GM23248 (cell line): ENCODE measurements at regions not wholly inside any gene's neighbourhood (a gene's known extent, or its start where the extent isn't known, plus 50 kb on each side); places are given as distances from the start of the nearest gene placed in this dataset.
"Not testable (repeated sequence)": the region's sequence is repeated elsewhere in the genome, so short reads cannot be mapped to it uniquely, and the experiment has no call there.

Experiments
- DNase-seq: peaks from one replicate; pipeline ENCODE4 v3.0.0-alpha.2; 2015
- H2AFZ ChIP-seq: fragments of 200-600 bp; sonication (generic); 2 replicates; pipeline ENCODE4 v1.6.1; 2016; ENCODE audit warnings: antibody characterized with exemption
- H3F3A ChIP-seq: fragments of 200-600 bp; sonication (generic); 2 replicates; pipeline ENCODE4 v1.6.1; 2016; ENCODE audit warnings: mild to moderate bottlenecking, antibody characterized with exemption, mixed run types; ENCODE audit not compliant: insufficient read depth
- H3K27ac ChIP-seq: fragments of 200-600 bp; sonication (generic); 2 replicates; pipeline ENCODE4 v1.5.1; 2016; ENCODE audit warnings: mild to moderate bottlenecking
- H3K27me3 ChIP-seq: fragments of 200-600 bp; sonication (generic); replicated peaks from 2 replicates; pipeline ENCODE4 v1.6.1; 2016; ENCODE audit warnings: mild to moderate bottlenecking; ENCODE audit not compliant: insufficient read depth
- H3K36me3 ChIP-seq: fragments of 200-600 bp; sonication (generic); 2 replicates; pipeline ENCODE4 v1.6.1; 2016; ENCODE audit warnings: low read depth, mild to moderate bottlenecking
- H3K4me1 ChIP-seq: fragments of 200-600 bp; sonication (generic); 2 replicates; pipeline ENCODE4 v1.6.1; 2016; ENCODE audit warnings: mild to moderate bottlenecking; ENCODE audit not compliant: insufficient read depth
- H3K4me2 ChIP-seq: fragments of 200-600 bp; sonication (generic); one replicate; pipeline ENCODE4 v1.6.1; 2016; ENCODE audit warnings: mild to moderate bottlenecking; ENCODE audit not compliant: unreplicated experiment
- H3K4me3 ChIP-seq: fragments of 200-600 bp; sonication (generic); 2 replicates; pipeline ENCODE4 v1.5.1; 2016; ENCODE audit warnings: mild to moderate bottlenecking
- H3K79me2 ChIP-seq: fragments of 200-600 bp; sonication (generic); 2 replicates; pipeline ENCODE4 v1.6.1; 2016; ENCODE audit warnings: mild to moderate bottlenecking; ENCODE audit not compliant: insufficient read depth
- H3K9ac ChIP-seq: fragments of 200-600 bp; sonication (generic); 2 replicates; pipeline ENCODE4 v1.6.1; 2016; ENCODE audit warnings: mild to moderate bottlenecking
- H3K9me2 ChIP-seq: fragments of 200-600 bp; sonication (generic); 2 replicates; pipeline ENCODE4 v1.6.1; 2016; ENCODE audit warnings: mixed run types, mild to moderate bottlenecking, moderate library complexity; ENCODE audit not compliant: insufficient read depth
- H3K9me3 ChIP-seq: fragments of 200-600 bp; sonication (generic); one replicate; pipeline ENCODE4 v1.6.1; 2017; ENCODE audit warnings: low read depth
- H4K20me1 ChIP-seq: fragments of 200-600 bp; sonication (generic); 2 replicates; pipeline ENCODE4 v1.6.0; 2016; ENCODE audit not compliant: insufficient read depth
- EZH2 ChIP-seq: fragments of 200-600 bp; sonication (generic); IDR thresholded peaks from 2 replicates; pipeline ENCODE4 v1.6.1; 2018; ENCODE audit warnings: antibody characterized with exemption, mild to moderate bottlenecking; ENCODE audit not compliant: insufficient read depth, poor library complexity, severe bottlenecking
- EZH2phosphoT487 ChIP-seq: fragments of 200-600 bp; sonication (generic); IDR thresholded peaks from 2 replicates; pipeline ENCODE4 v1.6.1; 2018; ENCODE audit warnings: antibody characterized with exemption, moderate library complexity, mild to moderate bottlenecking, low read depth; ENCODE audit not compliant: insufficient read depth
- WGBS, 2 experiments: methylation state at CpG; one replicate each; pipeline ENCODE4 v1.1.6; 2015 to 2017; ENCODE audit warnings: low lambda C conversion rate in 2 of 2, low coverage in 1 of 2; ENCODE audit errors: missing lambda C conversion rate in 2 of 2; 5-methylcytosine and 5-hydroxymethylcytosine counted together
- in situ Hi-C: fragments of 300-500 bp; cut with MboI; formaldehyde crosslinking; loops from 2 replicates; pipeline ENCODE4 v1.15.0; 2020

- 4% methylated on average over 5 of the region's 5 CpGs for WGBS, 2 experiments
- no peak overlapping the region; the same call in 1 of the 2 replicates for H3K9ac ChIP-seq
- peak; percentile 93 for DNase-seq
- in situ Hi-C loops, result no loop called here
- H3F3A ChIP-seq, result peaks cover 6% of the 10 kb centered on the region; the same call in 1 of the 2 replicates
- H3K4me3 ChIP-seq, result no peak overlapping the region
- peaks cover 10% of the 10 kb centered on the region for H3K4me1 ChIP-seq
- no peaks in the 10 kb centered on the region for H3K79me2 ChIP-seq
- H3K4me2 ChIP-seq, result no peak overlapping the region
- H3K27me3 ChIP-seq, result no peaks in the 10 kb centered on the region
- H3K27ac ChIP-seq, result peak overlapping the region; percentile 73
- TF ChIP-seq EZH2phosphoT487 (no peak), EZH2 (no peak)
- H4K20me1 ChIP-seq, result no peaks in the 10 kb centered on the region
- no peaks in the 10 kb centered on the region for H3K9me2 ChIP-seq
- H2AFZ ChIP-seq, result no peak overlapping the region
- no peaks in the 10 kb centered on the region for H3K36me3 ChIP-seq
- H3K9me3 ChIP-seq, result no peaks in the 10 kb centered on the region
Observed at GRCh38 chrX:44785652-44786051, 58.2 kb upstream of the DUSP21 start.

GRCh38 chrX:44784241-44784640 lies 59.6 kb upstream of the DUSP21 start:
- Histone ChIP-seq H3K79me2 (no peaks in the 10 kb centered on the region), H3K9me2 (no peaks in the 10 kb centered on the region), H3F3A (peaks cover 6% of the 10 kb centered on the region; the same call in 1 of the 2 replicates), H2AFZ (no peak overlapping the region), H3K4me2 (no peak overlapping the region), H3K27me3 (no peaks in the 10 kb centered on the region), H3K9me3 (no peaks in the 10 kb centered on the region), H3K36me3 (no peaks in the 10 kb centered on the region), H3K9ac (no peak overlapping the region), H3K27ac (peak overlapping the region; percentile 27), H4K20me1 (no peaks in the 10 kb centered on the region), H3K4me1 (peaks cover 10% of the 10 kb centered on the region), H3K4me3 (no peak overlapping the region)
- peak; percentile 60 for DNase-seq
- WGBS, 2 experiments, result 18% methylated on average over 2 of the region's 2 CpGs; no CpG with 5 or more reads in 1 of the 2 experiments
- no peak for TF ChIP-seq EZH2phosphoT487
- no peak for TF ChIP-seq EZH2
- in situ Hi-C loops, result no loop called here

GRCh38 chrX:44778254-44778653 lies 65.6 kb upstream of the DUSP21 start:
- WGBS, 2 experiments, result 76 to 80% methylated on average over 5 to 7 of the region's 7 CpGs
- no peaks in the 10 kb centered on the region for H3K79me2 ChIP-seq
- in situ Hi-C loops, result no loop called here
- H2AFZ ChIP-seq, result no peak overlapping the region
- H3K9me2 ChIP-seq, result no peaks in the 10 kb centered on the region
- DNase-seq, result no peak
- H3K4me3 ChIP-seq, result no peak overlapping the region
- H3K4me1 ChIP-seq, result no peaks in the 10 kb centered on the region
- H3F3A ChIP-seq, result no peaks in the 10 kb centered on the region
- no peak overlapping the region for H3K4me2 ChIP-seq
- no peaks in the 10 kb centered on the region for H4K20me1 ChIP-seq
- no peak overlapping the region for H3K27ac ChIP-seq
- TF ChIP-seq EZH2 (no peak), EZH2phosphoT487 (no peak)
- H3K36me3 ChIP-seq, result no peaks in the 10 kb centered on the region
- H3K9me3 ChIP-seq, result no peaks in the 10 kb centered on the region
- no peak overlapping the region for H3K9ac ChIP-seq
- no peaks in the 10 kb centered on the region for H3K27me3 ChIP-seq

- H3K9ac ChIP-seq, result no peak overlapping the region
- no peak overlapping the region for H3K4me3 ChIP-seq
- no peak overlapping the region for H3K27ac ChIP-seq
- H4K20me1 ChIP-seq, result no peaks in the 10 kb centered on the region
- H3K4me2 ChIP-seq, result no peak overlapping the region
- no peaks in the 10 kb centered on the region for H3K9me2 ChIP-seq
- no peaks in the 10 kb centered on the region for H3K36me3 ChIP-seq
- no peaks in the 10 kb centered on the region for H3K4me1 ChIP-seq
- no peak overlapping the region for H2AFZ ChIP-seq
- no peaks in the 10 kb centered on the region for H3F3A ChIP-seq
- 68 to 70% methylated on average over 6 of the region's 6 CpGs for WGBS, 2 experiments
- no peaks in the 10 kb centered on the region for H3K9me3 ChIP-seq
- DNase-seq, result no peak
- H3K27me3 ChIP-seq, result no peaks in the 10 kb centered on the region
- in situ Hi-C loops, result no loop called here
- no peaks in the 10 kb centered on the region for H3K79me2 ChIP-seq
- no peak for TF ChIP-seq EZH2phosphoT487
- TF ChIP-seq EZH2, result no peak
Observed at GRCh38 chrX:44775726-44776125, 68.1 kb upstream of the DUSP21 start.

- H3F3A ChIP-seq, H3K4me1 ChIP-seq, H3K9me2 ChIP-seq, DNase-seq, H3K4me3 ChIP-seq, H3K9me3 ChIP-seq, H3K36me3 ChIP-seq, H3K4me2 ChIP-seq, in situ Hi-C loops, H3K27me3 ChIP-seq, H3K27ac ChIP-seq, H3K9ac ChIP-seq, H3K79me2 ChIP-seq, H2AFZ ChIP-seq, H4K20me1 ChIP-seq: not testable (repeated sequence)
- WGBS, 2 experiments, result 24% methylated on average over 8 to 10 of the region's 10 CpGs
Observed at GRCh38 chrX:44774066-44774465, 69.8 kb upstream of the DUSP21 start.
